ENCODE measurements at regions not wholly inside any gene's neighbourhood (a gene's known extent, or its start where the extent isn't known, plus 50 kb on each side); places are given as distances from the start of the nearest gene placed in this dataset.

GRCh38 chr2:140122001-140122400 is 1341.8 kb upstream of the NXPH2 start:
- BruUV-seq (replicated peaks), result no TSS peak
- Histone ChIP-seq H3K79me2 (ENCODE audit: control insufficient read depth, insufficient read depth, low read length) (no peaks in the 10 kb centered on the region), H3K27me3 (ENCODE audit: control insufficient read depth in 2 of 2, insufficient read depth in 2 of 2, low read length in 2 of 2) (no peaks in the 10 kb centered on the region), H3K9me3 (replicated peaks; ENCODE audit: control insufficient read depth, insufficient read depth, low read depth, low read length) (no peaks in the 10 kb centered on the region), H3K36me3 (ENCODE audit: control insufficient read depth, insufficient read depth, low read length) (no peaks in the 10 kb centered on the region), H4K20me1 (replicated peaks; ENCODE audit: control insufficient read depth, insufficient read depth, low read length) (no peaks in the 10 kb centered on the region), H3K27ac (ENCODE audit: extremely low read depth, low read depth, low read length) (no peak overlapping the region), H3K9ac (ENCODE audit: insufficient read depth in 1 of 2, low read depth in 2 of 2, low read length in 2 of 2) (no peak overlapping the region), H3K4me3 (no peak overlapping the region), H3K4me2 (ENCODE audit: insufficient read depth, low read length) (no peak overlapping the region), H3K4me1 (replicated peaks in 1 of 2; ENCODE audit: control insufficient read depth in 2 of 2, insufficient read depth in 2 of 2, low read length in 2 of 2) (no peaks in the 10 kb centered on the region), H3K9me1 (ENCODE audit: control insufficient read depth, insufficient read depth, low read length) (no peaks in the 10 kb centered on the region), H2AFZ (ENCODE audit: low read depth, low read length) (no peak overlapping the region)
- ATAC-seq (no peak), DNase-seq (ENCODE audit: extremely low read depth in 1 of 4, low spot score in 3 of 4) (no peak), FAIRE-seq (no peak)
- ChIA-PET POLR2A (no interaction called here), CTCF (ENCODE audit: low intra/inter-chr PET ratio) (no interaction called here)
- WGBS (ENCODE audit: insufficient coverage, low coverage, missing lambda C conversion rate), result 2% methylated on average over 5 of the region's 5 CpGs
- intact Hi-C loops (cut with micrococcal nuclease) (no loop called here), in situ Hi-C loops (cut with MboI) (no loop called here)
- TF ChIP-seq, protein P1, sequence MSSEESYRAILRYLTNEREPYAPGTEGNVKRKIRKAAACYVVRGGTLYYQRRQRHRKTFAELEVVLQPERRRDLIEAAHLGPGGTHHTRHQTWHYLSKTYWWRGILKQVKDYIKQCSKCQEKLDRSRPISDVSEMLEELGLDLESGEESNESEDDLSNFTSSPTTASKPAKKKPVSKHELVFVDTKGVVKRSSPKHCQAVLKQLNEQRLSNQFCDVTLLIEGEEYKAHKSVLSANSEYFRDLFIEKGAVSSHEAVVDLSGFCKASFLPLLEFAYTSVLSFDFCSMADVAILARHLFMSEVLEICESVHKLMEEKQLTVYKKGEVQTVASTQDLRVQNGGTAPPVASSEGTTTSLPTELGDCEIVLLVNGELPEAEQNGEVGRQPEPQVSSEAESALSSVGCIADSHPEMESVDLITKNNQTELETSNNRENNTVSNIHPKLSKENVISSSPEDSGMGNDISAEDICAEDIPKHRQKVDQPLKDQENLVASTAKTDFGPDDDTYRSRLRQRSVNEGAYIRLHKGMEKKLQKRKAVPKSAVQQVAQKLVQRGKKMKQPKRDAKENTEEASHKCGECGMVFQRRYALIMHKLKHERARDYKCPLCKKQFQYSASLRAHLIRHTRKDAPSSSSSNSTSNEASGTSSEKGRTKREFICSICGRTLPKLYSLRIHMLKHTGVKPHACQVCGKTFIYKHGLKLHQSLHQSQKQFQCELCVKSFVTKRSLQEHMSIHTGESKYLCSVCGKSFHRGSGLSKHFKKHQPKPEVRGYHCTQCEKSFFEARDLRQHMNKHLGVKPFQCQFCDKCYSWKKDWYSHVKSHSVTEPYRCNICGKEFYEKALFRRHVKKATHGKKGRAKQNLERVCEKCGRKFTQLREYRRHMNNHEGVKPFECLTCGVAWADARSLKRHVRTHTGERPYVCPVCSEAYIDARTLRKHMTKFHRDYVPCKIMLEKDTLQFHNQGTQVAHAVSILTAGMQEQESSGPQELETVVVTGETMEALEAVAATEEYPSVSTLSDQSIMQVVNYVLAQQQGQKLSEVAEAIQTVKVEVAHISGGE (CRISPR knock-in tag; IDR thresholded peaks at IDR 0.05), result no peak

DNA sequence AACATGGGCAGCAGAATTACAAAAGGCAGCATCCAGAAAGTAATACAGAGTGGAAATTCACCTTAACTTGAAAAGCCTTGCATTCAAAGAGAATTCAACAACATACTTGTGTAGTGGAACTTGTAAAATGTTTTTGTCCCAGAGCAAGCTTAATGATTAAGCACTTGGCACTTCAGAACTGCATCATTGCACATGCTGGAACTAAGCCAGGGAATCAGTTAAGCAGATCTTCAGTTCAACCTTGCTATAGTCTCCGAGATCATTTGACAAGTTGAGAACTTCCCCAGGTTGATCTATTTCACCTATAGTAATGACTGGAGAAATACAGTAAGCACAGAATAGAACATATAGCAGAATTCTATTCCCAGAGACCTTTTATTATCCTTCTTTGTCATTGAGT is 1337.2 kb upstream of the NXPH2 start:
- FAIRE-seq, result no peak
- H3K9me3 ChIP-seq (replicated peaks; ENCODE audit: control insufficient read depth, insufficient read depth, low read depth, low read length), result no peaks in the 10 kb centered on the region

More for the DNA sequence above, 1337.2 kb upstream of the NXPH2 start:
- H3K27ac ChIP-seq (ENCODE audit: extremely low read depth, low read depth, low read length), result no peak overlapping the region
- no peak overlapping the region for H3K9ac ChIP-seq (ENCODE audit: insufficient read depth in 1 of 2, low read depth in 2 of 2, low read length in 2 of 2)
- no peaks in the 10 kb centered on the region for H3K9me1 ChIP-seq (ENCODE audit: control insufficient read depth, insufficient read depth, low read length)
- in situ Hi-C loops (cut with MboI), result no loop called here
- no peaks in the 10 kb centered on the region for H4K20me1 ChIP-seq (replicated peaks; ENCODE audit: control insufficient read depth, insufficient read depth, low read length)
- intact Hi-C loops (cut with micrococcal nuclease), result no loop called here
- H3K4me2 ChIP-seq (ENCODE audit: insufficient read depth, low read length), result no peak overlapping the region
- no peaks in the 10 kb centered on the region for H3K4me1 ChIP-seq (replicated peaks in 1 of 2; ENCODE audit: control insufficient read depth in 2 of 2, insufficient read depth in 2 of 2, low read length in 2 of 2)
- no peaks in the 10 kb centered on the region for H3K79me2 ChIP-seq (ENCODE audit: control insufficient read depth, insufficient read depth, low read length)
- no peak overlapping the region for H3K4me3 ChIP-seq
- H3K36me3 ChIP-seq (ENCODE audit: control insufficient read depth, insufficient read depth, low read length), result no peaks in the 10 kb centered on the region
- ATAC-seq (no peak), DNase-seq (ENCODE audit: extremely low read depth in 1 of 4, low spot score in 3 of 4) (no peak)
- no peak overlapping the region for H2AFZ ChIP-seq (ENCODE audit: low read depth, low read length)
- 0% methylated on average over 1 of the region's 1 CpG for WGBS (ENCODE audit: insufficient coverage, low coverage, missing lambda C conversion rate)
- H3K27me3 ChIP-seq (ENCODE audit: control insufficient read depth in 2 of 2, insufficient read depth in 2 of 2, low read length in 2 of 2), result no peaks in the 10 kb centered on the region
- BruUV-seq (replicated peaks), result no TSS peak
- no peak for TF ChIP-seq FUS (optimal IDR thresholded peaks at IDR 0.05; ENCODE audit: low read depth, low read length)
- CTCF ChIA-PET (ENCODE audit: low intra/inter-chr PET ratio), result no interaction called here
- POLR2A ChIA-PET, result no interaction called here
